Common myeloid progenitor, CD34-positive (primary cell): ENCODE measurements at regions not wholly inside any gene's neighbourhood (a gene's known extent, or its start where the extent isn't known, plus 50 kb on each side); places are given as distances from the start of the nearest gene placed in this dataset.

Experiments used
- CTCF ChIA-PET: fragments of 350-600 bp; sonication (Branson Sonifier 250); formaldehyde crosslinking; loops from one replicate; lab custom pipeline; 2021; ENCODE audit warnings: antibody characterized with exemption; lab: Charles Lee
- POLR2A ChIA-PET: fragments of 350-600 bp; sonication (Branson Sonifier 250); formaldehyde crosslinking; loops from one replicate; lab custom pipeline; 2021; ENCODE audit warnings: antibody characterized with exemption; lab: Charles Lee
- DNase-seq, 3 donors: peaks; one replicate each; pipeline versions ENCODE4 v3.0.0 to v3.0.0-alpha.2; 2013
- H3K27ac ChIP-seq, 2 experiments: 1 replicate in 1 of 2; 2 replicates in 1 of 2; pipeline ENCODE4 v1.7.0; 2013; ENCODE audit warnings: inconsistent platforms in 2 of 2, low read length in 2 of 2, mild to moderate bottlenecking in 2 of 2, low read depth in 1 of 2, moderate library complexity in 1 of 2; ENCODE audit not compliant: severe bottlenecking in 2 of 2, insufficient read depth in 1 of 2, poor library complexity in 1 of 2
- H3K27me3 ChIP-seq, 5 experiments: replicated peaks in 2 of 5; 1 replicate in 3 of 5; 2 replicates in 2 of 5; pipeline versions ENCODE4 v1.6.1 to v1.7.0; 2013; ENCODE audit warnings: low read length in 4 of 5, mild to moderate bottlenecking in 2 of 5, moderate library complexity in 2 of 5, inconsistent platforms in 1 of 5; ENCODE audit not compliant: insufficient read depth in 5 of 5, control insufficient read depth in 4 of 5
- H3K36me3 ChIP-seq, 4 experiments: 1 replicate in 2 of 4; 2 replicates in 2 of 4; pipeline versions ENCODE4 v1.6.1 to v1.7.0; 2013; ENCODE audit warnings: low read length in 3 of 4, control low read depth in 1 of 4, mild to moderate bottlenecking in 1 of 4; ENCODE audit not compliant: control insufficient read depth in 4 of 4, insufficient read depth in 4 of 4
- H3K4me1 ChIP-seq, 4 experiments: 1 replicate in 3 of 4; 2 replicates in 1 of 4; pipeline versions ENCODE4 v1.6.1 to v1.7.1; 2013; ENCODE audit warnings: low read length in 3 of 4, mild to moderate bottlenecking in 3 of 4, control low read depth in 1 of 4, inconsistent platforms in 1 of 4, moderate library complexity in 1 of 4; ENCODE audit not compliant: control insufficient read depth in 4 of 4, insufficient read depth in 4 of 4; ENCODE audit errors: control extremely low read depth in 1 of 4
- H3K4me3 ChIP-seq, 7 experiments: 1 replicate in 4 of 7; 2 replicates in 3 of 7; pipeline versions ENCODE4 v1.5.1 to v1.7.0; 2013; ENCODE audit warnings: mild to moderate bottlenecking in 7 of 7, low read length in 6 of 7, moderate library complexity in 6 of 7, inconsistent platforms in 2 of 7, low read depth in 2 of 7, control low read depth in 1 of 7; ENCODE audit not compliant: insufficient read depth in 4 of 7, control insufficient read depth in 1 of 7; ENCODE audit errors: extremely low read depth in 1 of 7
- H3K9me3 ChIP-seq, 5 experiments: 1 replicate in 4 of 5; 2 replicates in 1 of 5; pipeline versions ENCODE4 v1.6.1 to v1.7.1; 2013; ENCODE audit warnings: low read length in 4 of 5, mild to moderate bottlenecking in 2 of 5, inconsistent platforms in 1 of 5, low read depth in 1 of 5, moderate library complexity in 1 of 5; ENCODE audit not compliant: control insufficient read depth in 4 of 5, insufficient read depth in 2 of 5; ENCODE audit errors: control extremely low read depth in 1 of 5
- WGBS: methylation state at CpG from one replicate; pipeline ENCODE4 v1.1.5; 2013; ENCODE audit not compliant: insufficient coverage; 5-methylcytosine and 5-hydroxymethylcytosine counted together

- Histone ChIP-seq H3K4me3 (no peak overlapping the region), H3K27me3 (peaks cover 0 to 5% (median 0%) of the 10 kb centered on the region in 5 experiments), H3K36me3 (no peaks in the 10 kb centered on the region), H3K9me3 (peaks cover 0 to 8% (median 0%) of the 10 kb centered on the region in 5 experiments), H3K27ac (no peak overlapping the region), H3K4me1 (no peaks in the 10 kb centered on the region)
- ChIA-PET POLR2A (no interaction called here), CTCF (no interaction called here)
- WGBS: 85% methylated on average over 3 of the region's 3 CpGs
- peak in 2 of 3 donors; percentile 10 to 31 for DNase-seq
These were observed 91.3 kb upstream of the ABI1 start for GRCh38 chr10:26952094-26952493.

DNA sequence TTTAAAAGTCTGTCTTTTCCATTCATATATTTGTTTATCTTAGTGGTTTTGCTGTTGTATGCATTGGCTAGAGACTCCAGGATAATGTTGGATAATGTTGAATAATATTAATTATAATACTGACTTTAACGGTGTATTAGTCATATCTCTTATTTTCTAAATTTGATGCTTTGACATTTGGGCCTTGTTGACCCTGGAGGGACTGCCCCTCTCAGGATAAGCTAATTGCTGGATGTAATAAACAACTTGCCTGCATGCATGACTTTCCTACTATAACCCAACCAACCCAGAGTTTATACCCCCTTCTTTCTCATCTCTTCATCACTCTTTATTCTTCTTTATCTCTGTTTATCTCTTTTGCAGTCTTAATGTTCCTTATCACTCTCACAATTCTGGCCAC, 90.9 kb upstream of the ABI1 start:
- no peak for DNase-seq
- Histone ChIP-seq H3K4me3 (no peak overlapping the region), H3K9me3 (peaks cover 0 to 8% (median 0%) of the 10 kb centered on the region in 5 experiments), H3K36me3 (no peaks in the 10 kb centered on the region), H3K27ac (no peak overlapping the region), H3K4me1 (no peaks in the 10 kb centered on the region), H3K27me3 (peaks cover 0 to 8% (median 0%) of the 10 kb centered on the region in 5 experiments)
- CTCF ChIA-PET: interaction anchor here (1.0 kb wide), 1 partner anchor 8 kb away, joined by 3 read pairs; no protein-coding TSS in a partner anchor
- no CpG with 5 or more reads among the region's 1 CpG for WGBS
- POLR2A ChIA-PET: no interaction called here

DNA sequence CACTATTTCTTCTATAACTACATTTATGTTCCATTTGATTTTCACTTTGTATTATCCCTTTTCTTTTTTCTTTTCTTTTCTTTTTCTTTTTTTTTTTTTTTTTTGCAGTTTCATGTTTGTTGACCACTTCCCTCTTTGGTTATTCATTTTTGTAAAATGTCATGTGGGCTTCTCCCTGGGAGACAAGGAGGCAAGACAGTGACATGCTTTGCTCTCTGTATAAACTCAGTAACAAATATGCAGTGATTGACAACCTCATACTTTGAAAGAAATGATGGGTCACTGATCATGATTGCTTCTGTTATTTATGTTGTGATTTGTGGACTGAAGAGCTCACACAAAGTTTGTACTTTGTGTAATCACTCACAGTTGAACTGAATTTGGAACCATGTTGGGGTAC, 90.2 kb upstream of the ABI1 start:
- H3K4me3 ChIP-seq: no peak overlapping the region
- H3K27me3 ChIP-seq: peaks cover 0 to 15% (median 0%) of the 10 kb centered on the region in 5 experiments
- DNase-seq: peak in 2 of 3 donors; percentile 16 to 35
- peaks cover 0 to 8% (median 1%) of the 10 kb centered on the region in 5 experiments for H3K9me3 ChIP-seq
- CTCF ChIA-PET: interaction anchor here (1.0 kb wide), 1 partner anchor 8 kb away, joined by 3 read pairs; no protein-coding TSS in a partner anchor
- no peaks in the 10 kb centered on the region for H3K4me1 ChIP-seq
- no peaks in the 10 kb centered on the region for H3K36me3 ChIP-seq
- no peak overlapping the region for H3K27ac ChIP-seq
- POLR2A ChIA-PET: no interaction called here

- DNase-seq: no peak
- Histone ChIP-seq H3K9me3 (peaks cover 0 to 8% (median 2%) of the 10 kb centered on the region in 5 experiments), H3K27me3 (peaks cover 0 to 16% (median 0%) of the 10 kb centered on the region in 5 experiments), H3K4me3 (no peak overlapping the region), H3K4me1 (no peaks in the 10 kb centered on the region), H3K36me3 (no peaks in the 10 kb centered on the region), H3K27ac (no peak overlapping the region)
- 65% methylated on average over 29 of the region's 29 CpGs for WGBS
- ChIA-PET CTCF (no interaction called here), POLR2A (no interaction called here)
These were observed 85.5 kb upstream of the ABI1 start for GRCh38 chr10:26946102-26946811.

DNA sequence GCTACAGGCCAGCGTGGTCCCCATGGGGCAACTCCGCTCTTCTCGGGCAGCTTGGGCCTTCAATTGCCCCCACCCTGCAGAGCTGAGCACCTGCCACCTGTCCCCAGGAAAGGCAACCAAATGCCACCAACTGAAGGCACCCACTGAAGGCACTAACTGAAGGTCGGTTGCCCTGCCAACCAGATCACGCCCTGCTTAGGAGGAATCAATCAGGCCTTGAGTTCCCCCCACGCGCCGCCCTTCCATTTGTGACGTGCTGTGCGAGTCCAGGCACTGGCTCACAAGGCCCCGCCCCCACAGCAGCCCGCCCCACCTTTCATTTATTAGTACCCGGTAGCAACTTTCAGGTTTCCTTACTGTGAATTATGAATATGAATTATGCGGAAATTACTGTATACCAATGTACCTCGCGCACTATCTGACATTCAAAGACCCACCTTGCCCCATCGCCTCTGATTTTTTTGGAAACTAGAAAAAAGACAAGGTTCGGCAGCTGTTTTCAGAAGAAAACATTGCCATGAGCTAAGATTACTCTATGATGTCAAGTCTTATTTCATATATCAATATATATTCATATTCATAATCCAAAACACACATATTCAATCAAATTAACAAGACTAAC, 83.6 kb upstream of the ABI1 start:
- Histone ChIP-seq H3K9me3 (peaks cover 0 to 2% (median 0%) of the 10 kb centered on the region in 5 experiments), H3K27ac (no peak overlapping the region), H3K36me3 (no peaks in the 10 kb centered on the region), H3K4me1 (no peaks in the 10 kb centered on the region), H3K4me3 (no peak overlapping the region), H3K27me3 (peaks cover 0 to 16% (median 4%) of the 10 kb centered on the region in 5 experiments)
- CTCF ChIA-PET: no interaction called here
- POLR2A ChIA-PET: interaction anchor here (1.0 kb wide), 1 partner anchor 303 kb away, joined by 3 read pairs; no protein-coding TSS in a partner anchor
- no peak for DNase-seq
- WGBS: 93% methylated on average over 14 of the region's 18 CpGs

GRCh38 chr10:26939962-26940354, 79.2 kb upstream of the ABI1 start:
- no peak overlapping the region for H3K4me3 ChIP-seq
- H3K9me3 ChIP-seq: no peaks in the 10 kb centered on the region
- H3K27me3 ChIP-seq: peaks cover 0 to 4% (median 0%) of the 10 kb centered on the region in 5 experiments
- DNase-seq: no peak
- WGBS: 97% methylated on average over 8 of the region's 8 CpGs
- ChIA-PET CTCF (no interaction called here), POLR2A (no interaction called here)
- no peaks in the 10 kb centered on the region for H3K4me1 ChIP-seq
- H3K27ac ChIP-seq: no peak overlapping the region
- no peaks in the 10 kb centered on the region for H3K36me3 ChIP-seq
